ENCODE measurements at regions not wholly inside any gene's neighbourhood (a gene's known extent, or its start where the extent isn't known, plus 50 kb on each side); places are given as distances from the start of the nearest gene placed in this dataset.

DNA sequence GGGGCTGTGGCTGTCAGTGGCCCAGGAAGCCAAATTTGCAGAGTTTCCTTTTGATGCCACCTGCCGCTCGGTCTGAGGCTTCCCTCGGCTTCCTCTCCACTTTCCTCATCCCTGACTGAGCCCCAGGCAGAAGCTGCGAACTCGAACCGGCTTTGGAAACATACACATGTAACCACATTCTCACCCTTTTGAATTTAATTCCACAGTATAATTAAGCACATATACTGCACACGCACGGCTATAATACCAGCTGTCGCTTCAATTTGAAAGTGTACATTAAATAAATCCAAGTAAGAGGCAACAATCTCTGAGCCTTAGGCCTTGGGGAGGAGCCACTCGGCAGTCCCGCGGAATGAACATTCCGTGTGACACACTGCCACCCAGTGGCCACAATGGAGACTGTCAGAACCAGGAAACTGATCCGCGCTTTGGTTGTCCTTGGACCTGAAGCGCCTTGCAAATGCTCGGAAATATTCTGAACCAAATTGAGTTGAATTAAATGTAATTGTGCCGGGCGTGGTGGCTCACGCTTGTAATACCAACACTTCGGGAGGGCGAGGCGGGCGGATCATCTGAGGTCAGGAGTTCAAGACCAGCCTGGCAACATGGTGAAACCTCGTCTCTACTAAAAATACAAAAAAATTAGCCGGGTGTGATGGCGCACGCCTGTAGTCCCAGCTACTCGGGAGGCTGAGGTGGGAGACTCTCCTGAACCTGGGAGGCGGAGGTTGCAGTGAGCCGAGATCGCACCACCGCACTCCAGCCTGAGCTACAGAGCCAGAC lies 117.9 kb upstream of the TMPO start:
- TF ChIP-seq, protein P1, sequence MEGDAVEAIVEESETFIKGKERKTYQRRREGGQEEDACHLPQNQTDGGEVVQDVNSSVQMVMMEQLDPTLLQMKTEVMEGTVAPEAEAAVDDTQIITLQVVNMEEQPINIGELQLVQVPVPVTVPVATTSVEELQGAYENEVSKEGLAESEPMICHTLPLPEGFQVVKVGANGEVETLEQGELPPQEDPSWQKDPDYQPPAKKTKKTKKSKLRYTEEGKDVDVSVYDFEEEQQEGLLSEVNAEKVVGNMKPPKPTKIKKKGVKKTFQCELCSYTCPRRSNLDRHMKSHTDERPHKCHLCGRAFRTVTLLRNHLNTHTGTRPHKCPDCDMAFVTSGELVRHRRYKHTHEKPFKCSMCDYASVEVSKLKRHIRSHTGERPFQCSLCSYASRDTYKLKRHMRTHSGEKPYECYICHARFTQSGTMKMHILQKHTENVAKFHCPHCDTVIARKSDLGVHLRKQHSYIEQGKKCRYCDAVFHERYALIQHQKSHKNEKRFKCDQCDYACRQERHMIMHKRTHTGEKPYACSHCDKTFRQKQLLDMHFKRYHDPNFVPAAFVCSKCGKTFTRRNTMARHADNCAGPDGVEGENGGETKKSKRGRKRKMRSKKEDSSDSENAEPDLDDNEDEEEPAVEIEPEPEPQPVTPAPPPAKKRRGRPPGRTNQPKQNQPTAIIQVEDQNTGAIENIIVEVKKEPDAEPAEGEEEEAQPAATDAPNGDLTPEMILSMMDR (IDR thresholded peaks at IDR 0.05 in 2 of 3, conservative IDR thresholded peaks at IDR 0.05 in 1 of 3; ENCODE audit: control insufficient read depth in 2 of 3, extremely low read depth in 1 of 3, insufficient read depth in 1 of 3, low read depth in 3 of 3, low read length in 3 of 3) = peak; percentile 76 to 90 (median 87)
- 0 out of 4 replicates have a peak, but pooled peaks of 1 of the 2 experiments have one; percentile 13 for TF ChIP-seq EP300 (IDR thresholded peaks at IDR 0.05; ENCODE audit: borderline replicate concordance in 1 of 2, control insufficient read depth in 1 of 2, low read depth in 2 of 2, low read length in 2 of 2)
- no peak for TF ChIP-seq BHLHE40 (IDR thresholded peaks at IDR 0.05; ENCODE audit: borderline replicate concordance in 1 of 2, low read depth in 2 of 2, low read length in 1 of 2)
- 0 out of 2 replicates have a peak, but pooled peaks have one; percentile 16 for TF ChIP-seq IKZF1 (conservative IDR thresholded peaks at IDR 0.05)
- TF ChIP-seq, protein P2, sequence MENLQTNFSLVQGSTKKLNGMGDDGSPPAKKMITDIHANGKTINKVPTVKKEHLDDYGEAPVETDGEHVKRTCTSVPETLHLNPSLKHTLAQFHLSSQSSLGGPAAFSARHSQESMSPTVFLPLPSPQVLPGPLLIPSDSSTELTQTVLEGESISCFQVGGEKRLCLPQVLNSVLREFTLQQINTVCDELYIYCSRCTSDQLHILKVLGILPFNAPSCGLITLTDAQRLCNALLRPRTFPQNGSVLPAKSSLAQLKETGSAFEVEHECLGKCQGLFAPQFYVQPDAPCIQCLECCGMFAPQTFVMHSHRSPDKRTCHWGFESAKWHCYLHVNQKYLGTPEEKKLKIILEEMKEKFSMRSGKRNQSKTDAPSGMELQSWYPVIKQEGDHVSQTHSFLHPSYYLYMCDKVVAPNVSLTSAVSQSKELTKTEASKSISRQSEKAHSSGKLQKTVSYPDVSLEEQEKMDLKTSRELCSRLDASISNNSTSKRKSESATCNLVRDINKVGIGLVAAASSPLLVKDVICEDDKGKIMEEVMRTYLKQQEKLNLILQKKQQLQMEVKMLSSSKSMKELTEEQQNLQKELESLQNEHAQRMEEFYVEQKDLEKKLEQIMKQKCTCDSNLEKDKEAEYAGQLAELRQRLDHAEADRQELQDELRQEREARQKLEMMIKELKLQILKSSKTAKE (IDR thresholded peaks at IDR 0.05; ENCODE audit: low read depth, poor library complexity, severe bottlenecking) = no peak
- TF ChIP-seq YBX1 (IDR thresholded peaks at IDR 0.05) = no peak
- no peak for TF ChIP-seq NR2C1 (IDR thresholded peaks at IDR 0.05)
